ENCODE measurements at regions not wholly inside any gene's neighbourhood (a gene's known extent, or its start where the extent isn't known, plus 50 kb on each side); places are given as distances from the start of the nearest gene placed in this dataset.

- no peak overlapping the region for H3K4me3 Mint-ChIP-seq (ENCODE audit: unreplicated experiment)
- ChIA-PET POLR2A (no interaction called here), CTCF (interaction anchor here (0.6 kb wide), 1 partner anchor 1532 kb away, joined by 3 read pairs; no protein-coding TSS in a partner anchor)
- no peak for TF ChIP-seq CTCF (IDR thresholded peaks at IDR 0.05; ENCODE audit: unreplicated experiment)
- BruUV-seq (replicated peaks): no TSS peak
- no peaks in the 10 kb centered on the region for H3K27me3 Mint-ChIP-seq (ENCODE audit: insufficient read depth, unreplicated experiment)
- H3K9me3 Mint-ChIP-seq (ENCODE audit: unreplicated experiment): no peaks in the 10 kb centered on the region
- no peak for DNase-seq (ENCODE audit: unreplicated experiment)
- intact Hi-C loops (cut with micrococcal nuclease): no loop called here
- peaks cover 11% of the 10 kb centered on the region for H3K4me1 Mint-ChIP-seq (ENCODE audit: insufficient read depth, unreplicated experiment)
- H3K27ac Mint-ChIP-seq (ENCODE audit: low read depth, unreplicated experiment): no peak overlapping the region
- H3K36me3 Mint-ChIP-seq (ENCODE audit: insufficient read depth, unreplicated experiment): no peaks in the 10 kb centered on the region
Observed at GRCh38 chr17:72301887-72302286, 181.1 kb downstream of the SOX9 start.

- CTCF ChIA-PET: no interaction called here
- BruUV-seq (replicated peaks): no TSS peak
- no peak for TF ChIP-seq CTCF (IDR thresholded peaks at IDR 0.05; ENCODE audit: unreplicated experiment)
Observed at GRCh38 chr17:72302735-72303134, 181.9 kb downstream of the SOX9 start.

GRCh38 chr17:72303787-72304733, 183.2 kb downstream of the SOX9 start:
- BruUV-seq (replicated peaks): no TSS peak
- no peaks in the 10 kb centered on the region for H3K27me3 Mint-ChIP-seq (ENCODE audit: insufficient read depth, unreplicated experiment)

More at GRCh38 chr17:72302735-72303134, 181.9 kb downstream of the SOX9 start:
- Mint-ChIP-seq H3K4me1 (ENCODE audit: insufficient read depth, unreplicated experiment) (peaks cover 3% of the 10 kb centered on the region), H3K36me3 (ENCODE audit: insufficient read depth, unreplicated experiment) (no peaks in the 10 kb centered on the region), H3K4me3 (ENCODE audit: unreplicated experiment) (no peak overlapping the region), H3K27me3 (ENCODE audit: insufficient read depth, unreplicated experiment) (no peaks in the 10 kb centered on the region), H3K27ac (ENCODE audit: low read depth, unreplicated experiment) (no peak overlapping the region), H3K9me3 (ENCODE audit: unreplicated experiment) (no peaks in the 10 kb centered on the region)
- intact Hi-C loops (cut with micrococcal nuclease): no loop called here
- no peak for DNase-seq (ENCODE audit: unreplicated experiment)
- POLR2A ChIA-PET: no interaction called here

GRCh38 chr17:72304859-72305258, 184.0 kb downstream of the SOX9 start:
- CTCF ChIA-PET: no interaction called here
- Mint-ChIP-seq H3K36me3 (ENCODE audit: insufficient read depth, unreplicated experiment) (no peaks in the 10 kb centered on the region), H3K27ac (ENCODE audit: low read depth, unreplicated experiment) (no peak overlapping the region), H3K4me1 (ENCODE audit: insufficient read depth, unreplicated experiment) (no peaks in the 10 kb centered on the region), H3K9me3 (ENCODE audit: unreplicated experiment) (no peaks in the 10 kb centered on the region), H3K27me3 (ENCODE audit: insufficient read depth, unreplicated experiment) (no peaks in the 10 kb centered on the region), H3K4me3 (ENCODE audit: unreplicated experiment) (no peak overlapping the region)
- TF ChIP-seq CTCF (IDR thresholded peaks at IDR 0.05; ENCODE audit: unreplicated experiment): no peak
- POLR2A ChIA-PET: no interaction called here
- BruUV-seq (replicated peaks): no TSS peak
- DNase-seq (ENCODE audit: unreplicated experiment): no peak
- intact Hi-C loops (cut with micrococcal nuclease): no loop called here

More at GRCh38 chr17:72303787-72304733, 183.2 kb downstream of the SOX9 start:
- Mint-ChIP-seq H3K36me3 (ENCODE audit: insufficient read depth, unreplicated experiment) (no peaks in the 10 kb centered on the region), H3K4me1 (ENCODE audit: insufficient read depth, unreplicated experiment) (no peaks in the 10 kb centered on the region), H3K9me3 (ENCODE audit: unreplicated experiment) (no peaks in the 10 kb centered on the region), H3K4me3 (ENCODE audit: unreplicated experiment) (no peak overlapping the region), H3K27ac (ENCODE audit: low read depth, unreplicated experiment) (no peak overlapping the region)
- POLR2A ChIA-PET: no interaction called here
- TF ChIP-seq CTCF (IDR thresholded peaks at IDR 0.05; ENCODE audit: unreplicated experiment): no peak
- CTCF ChIA-PET: no interaction called here
- no peak for DNase-seq (ENCODE audit: unreplicated experiment)
- intact Hi-C loops (cut with micrococcal nuclease): no loop called here
